B cell (primary cell): ENCODE measurements at regions not wholly inside any gene's neighbourhood (a gene's known extent, or its start where the extent isn't known, plus 50 kb on each side); places are given as distances from the start of the nearest gene placed in this dataset.
A peak's percentile ranks its signal among the peaks of the same experiment; 100 is the strongest.

Source experiments
- ATAC-seq: fragments of 200-7000 bp; cut with Tn5 transposase; one replicate; pipeline ENCODE4 v1.10.0; 2021; ENCODE audit warnings: low read depth, mild to moderate bottlenecking, moderate number of reproducible peaks, moderate library complexity
- CTCF ChIA-PET: fragments of 350-600 bp; sonication (Branson Sonifier 250); formaldehyde crosslinking; loops from one replicate; lab custom pipeline; 2021; ENCODE audit warnings: antibody characterized with exemption, inconsistent platforms; lab: Charles Lee
- POLR2A ChIA-PET: fragments of 350-600 bp; sonication (Branson Sonifier 250); formaldehyde crosslinking; loops from one replicate; lab custom pipeline; 2021; ENCODE audit warnings: antibody characterized with exemption; lab: Charles Lee
- DNase-seq: peaks from one replicate; pipeline ENCODE4 v3.0.0; 2013
- H2AFZ ChIP-seq: 2 replicates; pipeline ENCODE4 v1.6.1; 2012; ENCODE audit warnings: mild to moderate bottlenecking, low read depth, low read length; ENCODE audit not compliant: insufficient read depth, poor library complexity, severe bottlenecking
- H3K27ac ChIP-seq, 2 donors: 1 replicate in 1 of 2; 2 replicates in 1 of 2; pipeline ENCODE4 v1.5.1; 2012 to 2013; ENCODE audit warnings: low read length in 2 of 2, mild to moderate bottlenecking in 2 of 2, moderate library complexity in 1 of 2
- H3K27me3 ChIP-seq, 4 experiments: fragments of 200-600 bp in 1 of 4; sonication (generic) in 1 of 4; replicated peaks in 1 of 4; 1 replicate in 2 of 4; 2 replicates in 2 of 4; pipeline versions ENCODE4 v1.6.1 to v1.7.0; 2013 to 2016; ENCODE audit warnings: low read length in 3 of 4, mild to moderate bottlenecking in 2 of 4, mixed read lengths in 1 of 4, moderate library complexity in 1 of 4; ENCODE audit not compliant: insufficient read depth in 4 of 4, control insufficient read depth in 3 of 4; ENCODE audit errors: control extremely low read depth in 1 of 4
- H3K36me3 ChIP-seq, 2 experiments: replicated peaks in 1 of 2; 1 replicate in 1 of 2; 2 replicates in 1 of 2; pipeline versions ENCODE4 v1.6.1 to v1.7.1; 2013; ENCODE audit warnings: low read length in 1 of 2; ENCODE audit not compliant: insufficient read depth in 2 of 2, control insufficient read depth in 1 of 2; ENCODE audit errors: control extremely low read depth in 1 of 2, extremely low read depth in 1 of 2
- H3K4me1 ChIP-seq, 2 donors: fragments of 200-600 bp in 1 of 2; sonication (generic) in 1 of 2; 1 replicate in 1 of 2; 2 replicates in 1 of 2; pipeline versions ENCODE4 v1.5.1 to v1.6.1; 2013 to 2017; ENCODE audit warnings: low read length in 2 of 2; ENCODE audit not compliant: control insufficient read depth in 2 of 2, insufficient read depth in 2 of 2
- H3K4me2 ChIP-seq: replicated peaks from 2 replicates; pipeline ENCODE3; 2012; ENCODE audit warnings: mild to moderate bottlenecking, low read depth, low read length; ENCODE audit not compliant: poor library complexity, severe bottlenecking
- H3K4me3 ChIP-seq, 5 experiments: fragments of 200-600 bp in 1 of 5; sonication (generic) in 1 of 5; 1 replicate in 3 of 5; 2 replicates in 2 of 5; pipeline versions ENCODE4 v1.5.1 to v1.7.0; 2011 to 2016; ENCODE audit warnings: low read length in 4 of 5, mild to moderate bottlenecking in 4 of 5, low read depth in 2 of 5, control low read depth in 1 of 5, moderate library complexity in 1 of 5; ENCODE audit not compliant: insufficient read depth in 1 of 5; ENCODE audit errors: control extremely low read depth in 1 of 5, extremely low read depth in 1 of 5
- H3K79me2 ChIP-seq: fragments of 200-600 bp; sonication (generic); one replicate; pipeline ENCODE4 v1.6.0; 2016; ENCODE audit warnings: low read length; ENCODE audit not compliant: control insufficient read depth, insufficient read depth
- H3K9ac ChIP-seq: fragments of 200-600 bp; sonication (generic); 2 replicates; pipeline ENCODE4 v1.6.1; 2017; ENCODE audit warnings: mild to moderate bottlenecking, low read length, moderate library complexity
- H3K9me3 ChIP-seq, 3 donors: one replicate each; pipeline versions ENCODE4 v1.6.1 to v1.7.1; 2013; ENCODE audit warnings: low read length in 2 of 3; ENCODE audit not compliant: control insufficient read depth in 2 of 3, insufficient read depth in 1 of 3; ENCODE audit errors: control extremely low read depth in 1 of 3
- H4K20me1 ChIP-seq: 2 replicates; pipeline ENCODE4 v1.6.0; 2012; ENCODE audit warnings: mild to moderate bottlenecking, low read length; ENCODE audit not compliant: insufficient read depth, control insufficient read depth, poor library complexity, severe bottlenecking
- H3K27ac Mint-ChIP-seq: one replicate; pipeline ENCODE4 v1.8.0; 2021; ENCODE audit warnings: mixed read lengths
- H3K27me3 Mint-ChIP-seq: one replicate; pipeline ENCODE4 v1.8.0; 2021; ENCODE audit warnings: mixed read lengths
- H3K4me1 Mint-ChIP-seq: one replicate; pipeline ENCODE4 v1.8.0; 2021; ENCODE audit warnings: mixed read lengths
- H3K4me3 Mint-ChIP-seq: one replicate; pipeline ENCODE4 v1.8.0; 2021; ENCODE audit warnings: mixed read lengths
- H3K9me3 Mint-ChIP-seq: one replicate; pipeline ENCODE4 v1.8.0; 2022; ENCODE audit warnings: mixed read lengths; ENCODE audit not compliant: insufficient read depth
- CTCF ChIP-seq: fragments of 200-600 bp; IDR thresholded peaks from one replicate; pipeline ENCODE4 v1.8.0; 2022; ENCODE audit warnings: antibody characterized with exemption, mild to moderate bottlenecking
- EZH2 ChIP-seq: IDR thresholded peaks from 2 replicates; pipeline ENCODE4 v1.6.1; 2012; ENCODE audit warnings: borderline replicate concordance, low read depth, mild to moderate bottlenecking, moderate library complexity, low read length; ENCODE audit not compliant: insufficient read depth, poor library complexity, severe bottlenecking
- WGBS: methylation state at CpG from one replicate; pipeline ENCODE4 v1.1.5; 2013; ENCODE audit warnings: missing lambda C conversion rate; ENCODE audit not compliant: insufficient coverage; 5-methylcytosine and 5-hydroxymethylcytosine counted together
- intact Hi-C: fragments of 100-400 bp; cut with micrococcal nuclease; formaldehyde crosslinking; loops from one replicate; pipeline ENCODE4 v1.10.0; 2022

DNA sequence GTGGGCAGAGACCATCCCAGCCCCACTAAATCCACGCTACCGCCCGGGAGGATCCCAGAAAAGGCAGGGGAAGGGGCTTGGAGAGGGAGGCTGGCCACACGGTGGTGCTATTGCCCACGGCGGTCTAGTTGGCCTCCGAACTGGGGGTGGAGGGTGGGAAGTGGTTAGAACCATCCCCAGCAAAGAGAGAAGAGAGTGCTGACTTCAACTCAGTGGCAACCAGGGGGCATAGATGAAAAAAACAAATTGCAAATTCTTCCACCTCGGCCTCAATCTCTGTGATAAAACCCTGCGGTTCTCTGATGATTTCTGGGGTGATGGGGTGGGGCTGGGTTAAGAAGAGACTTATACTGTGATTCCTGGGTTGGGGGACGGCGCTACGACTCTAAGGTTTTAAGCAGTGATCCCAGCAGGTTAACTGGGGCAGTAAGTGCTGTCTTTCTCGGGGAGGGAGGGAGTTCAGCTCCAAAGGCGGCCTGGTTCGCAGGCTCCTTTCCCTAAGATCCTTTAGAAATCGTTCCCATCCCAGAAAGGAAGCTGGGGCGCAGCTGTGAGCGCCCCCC lies 154.5 kb upstream of the LYZL2 start:
- Histone ChIP-seq H3K79me2 (no peaks in the 10 kb centered on the region), H3K27ac (no peak overlapping the region), H3K9me3 (no peaks in the 10 kb centered on the region), H3K4me2 (peak overlapping the region; percentile 92), H2AFZ (peak overlapping the region; percentile 97), H3K27me3 (peaks cover 0 to 16% (median 4%) of the 10 kb centered on the region in 4 experiments), H3K36me3 (no peaks in the 10 kb centered on the region), H3K9ac (peak overlapping the region; percentile 64), H3K4me3 (peak overlapping the region; percentile 42 to 80 (median 63)), H4K20me1 (no peaks in the 10 kb centered on the region), H3K4me1 (peaks cover 0 to 16% of the 10 kb centered on the region in 2 donors)
- H3K27ac Mint-ChIP-seq, result no peak overlapping the region
- WGBS, result 2% methylated on average over 10 of the region's 18 CpGs
- H3K9me3 Mint-ChIP-seq, result no peaks in the 10 kb centered on the region
- peak overlapping the region; percentile 77 for H3K4me3 Mint-ChIP-seq
- TF ChIP-seq CTCF, result peak; percentile 73
- TF ChIP-seq EZH2, result no peak
- H3K27me3 Mint-ChIP-seq, result peaks cover 10% of the 10 kb centered on the region
- ATAC-seq, result peak; percentile 80
- peaks cover 11% of the 10 kb centered on the region for H3K4me1 Mint-ChIP-seq
- peak; percentile 82 for DNase-seq
- ChIA-PET CTCF (interaction anchor here (0.8 to 4.6 kb wide), 21 partner anchors 10 to 1029 kb away, joined by 3 to 90 read pairs (median 4); no protein-coding TSS in a partner anchor), POLR2A (no interaction called here)
- intact Hi-C loops, result loop anchor here (1.0 to 5.0 kb wide), 4 partner anchors 97 to 986 kb away; partner anchors contain the start of gene ZNF438
